Epithelial cell of esophagus (primary cell): ENCODE measurements at regions not wholly inside any gene's neighbourhood (a gene's known extent, or its start where the extent isn't known, plus 50 kb on each side); places are given as distances from the start of the nearest gene placed in this dataset.

Experiments
- DNase-seq: peaks from one replicate; pipeline ENCODE4 v3.0.0; 2010; ENCODE audit warnings: low read depth
- H3K4me3 ChIP-seq: 2 replicates; pipeline ENCODE4 v1.5.1; 2011; ENCODE audit warnings: mild to moderate bottlenecking, low read length, control low read depth
- TF ChIP-seq, protein P1 (sequence below): IDR thresholded peaks from 2 replicates; pipeline ENCODE4 v1.5.1; 2011; ENCODE audit warnings: low read depth, mild to moderate bottlenecking, low read length, control low read depth, inconsistent platforms; ENCODE audit not compliant: insufficient read depth; ENCODE audit errors: missing control alignments

DNA sequence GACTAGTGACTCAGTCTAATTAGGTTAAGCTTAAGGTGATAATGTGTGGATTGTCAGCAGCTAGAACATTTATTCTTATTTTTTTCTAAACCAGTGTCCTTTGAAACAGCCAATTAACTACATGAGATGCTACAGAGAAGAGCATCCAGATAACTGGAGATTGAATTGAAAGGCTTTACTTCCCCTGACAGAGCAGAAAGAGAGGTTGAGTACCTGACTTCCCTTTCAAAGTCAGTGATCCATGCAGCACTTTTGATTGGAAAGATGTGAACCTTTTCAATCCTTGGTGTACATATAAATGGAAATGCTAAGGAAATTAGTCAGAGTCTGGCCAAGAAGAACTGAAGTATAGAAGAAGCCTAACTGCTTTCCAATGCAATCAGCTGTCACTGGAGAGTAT, 653.8 kb downstream of the CDH8 start:
- no peak overlapping the region for H3K4me3 ChIP-seq
- TF ChIP-seq, protein P1, sequence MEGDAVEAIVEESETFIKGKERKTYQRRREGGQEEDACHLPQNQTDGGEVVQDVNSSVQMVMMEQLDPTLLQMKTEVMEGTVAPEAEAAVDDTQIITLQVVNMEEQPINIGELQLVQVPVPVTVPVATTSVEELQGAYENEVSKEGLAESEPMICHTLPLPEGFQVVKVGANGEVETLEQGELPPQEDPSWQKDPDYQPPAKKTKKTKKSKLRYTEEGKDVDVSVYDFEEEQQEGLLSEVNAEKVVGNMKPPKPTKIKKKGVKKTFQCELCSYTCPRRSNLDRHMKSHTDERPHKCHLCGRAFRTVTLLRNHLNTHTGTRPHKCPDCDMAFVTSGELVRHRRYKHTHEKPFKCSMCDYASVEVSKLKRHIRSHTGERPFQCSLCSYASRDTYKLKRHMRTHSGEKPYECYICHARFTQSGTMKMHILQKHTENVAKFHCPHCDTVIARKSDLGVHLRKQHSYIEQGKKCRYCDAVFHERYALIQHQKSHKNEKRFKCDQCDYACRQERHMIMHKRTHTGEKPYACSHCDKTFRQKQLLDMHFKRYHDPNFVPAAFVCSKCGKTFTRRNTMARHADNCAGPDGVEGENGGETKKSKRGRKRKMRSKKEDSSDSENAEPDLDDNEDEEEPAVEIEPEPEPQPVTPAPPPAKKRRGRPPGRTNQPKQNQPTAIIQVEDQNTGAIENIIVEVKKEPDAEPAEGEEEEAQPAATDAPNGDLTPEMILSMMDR: no peak
- DNase-seq: no peak

DNA sequence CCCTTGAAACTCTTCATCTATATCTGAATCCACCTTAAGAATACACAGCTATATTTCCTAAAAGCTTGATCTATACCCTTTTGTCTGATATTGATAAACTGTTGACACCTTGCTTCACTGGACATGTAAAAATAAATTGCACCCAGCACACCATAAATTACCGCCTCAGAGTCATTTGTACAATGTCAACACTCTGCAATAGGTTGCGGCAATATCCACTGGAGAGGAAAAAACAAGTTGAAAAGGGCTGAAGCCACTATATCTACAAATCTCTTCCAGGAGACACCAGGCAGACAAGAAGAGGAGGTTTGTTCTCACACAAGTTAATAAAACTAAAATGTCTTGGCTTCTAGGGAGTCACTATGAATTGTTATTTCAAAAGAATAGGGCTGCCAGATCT, 656.9 kb downstream of the CDH8 start:
- no peak for DNase-seq
- TF ChIP-seq, protein P1: no peak
- H3K4me3 ChIP-seq: no peak overlapping the region

DNA sequence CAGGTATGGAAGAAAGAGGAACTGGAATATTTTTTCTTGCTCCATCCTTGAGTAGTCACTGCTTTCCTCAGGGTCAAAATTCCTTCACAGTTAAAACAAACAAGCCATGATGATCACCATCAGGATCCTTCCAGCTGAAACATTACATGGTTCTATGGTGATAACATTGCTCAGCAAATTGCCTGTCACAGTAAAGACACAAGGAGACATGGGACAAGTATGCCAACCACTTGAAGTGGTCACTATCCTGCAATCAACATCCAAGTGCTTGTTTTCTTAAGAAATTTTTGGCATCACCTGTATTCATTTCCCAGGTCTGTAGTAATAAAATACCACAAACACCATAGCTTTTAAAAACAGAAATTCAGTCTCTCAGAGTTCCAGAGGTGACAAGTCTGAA, 662.2 kb downstream of the CDH8 start:
- TF ChIP-seq, protein P1: no peak
- H3K4me3 ChIP-seq: no peak overlapping the region
- no peak for DNase-seq

DNA sequence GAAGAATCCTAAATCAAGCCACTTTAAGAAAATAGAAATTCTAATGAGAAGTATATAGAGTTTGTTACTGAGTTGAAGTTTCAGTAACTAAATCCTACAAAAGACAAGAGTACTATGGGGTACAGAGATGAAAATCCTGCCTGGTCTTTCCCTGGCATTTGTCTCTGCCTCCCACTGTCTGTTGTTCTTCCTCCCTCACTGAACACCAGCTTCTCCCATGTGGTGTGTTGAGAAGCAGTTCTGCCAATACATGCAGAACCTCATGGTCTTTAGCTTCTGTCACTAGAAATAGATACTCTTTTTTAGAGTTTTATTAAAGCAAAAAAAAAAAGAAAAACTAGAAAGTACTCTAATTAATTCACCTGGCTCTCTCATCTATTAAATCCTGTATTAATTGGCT, 664.4 kb downstream of the CDH8 start:
- TF ChIP-seq, protein P1: no peak
- no peak for DNase-seq
- no peak overlapping the region for H3K4me3 ChIP-seq

DNA sequence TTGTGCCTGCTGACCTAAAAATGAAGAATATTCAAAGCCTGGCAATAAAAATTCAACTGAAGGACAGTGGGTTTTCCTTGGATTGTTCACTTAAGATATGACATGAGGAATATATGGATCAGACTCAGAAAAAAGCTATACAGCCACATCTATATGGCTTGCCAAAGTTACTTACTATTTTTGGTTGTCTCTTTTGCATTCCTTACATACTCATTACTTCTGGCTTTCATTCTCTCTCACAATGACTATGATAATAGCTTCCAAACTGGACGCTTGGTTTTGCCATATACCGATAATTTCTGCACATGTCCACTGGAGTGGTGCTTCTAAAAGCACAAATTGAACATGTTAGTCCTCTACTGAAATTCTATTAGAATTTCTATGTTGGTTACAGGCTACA, 664.9 kb downstream of the CDH8 start:
- DNase-seq: no peak
- H3K4me3 ChIP-seq: no peak overlapping the region
- TF ChIP-seq, protein P1: no peak

DNA sequence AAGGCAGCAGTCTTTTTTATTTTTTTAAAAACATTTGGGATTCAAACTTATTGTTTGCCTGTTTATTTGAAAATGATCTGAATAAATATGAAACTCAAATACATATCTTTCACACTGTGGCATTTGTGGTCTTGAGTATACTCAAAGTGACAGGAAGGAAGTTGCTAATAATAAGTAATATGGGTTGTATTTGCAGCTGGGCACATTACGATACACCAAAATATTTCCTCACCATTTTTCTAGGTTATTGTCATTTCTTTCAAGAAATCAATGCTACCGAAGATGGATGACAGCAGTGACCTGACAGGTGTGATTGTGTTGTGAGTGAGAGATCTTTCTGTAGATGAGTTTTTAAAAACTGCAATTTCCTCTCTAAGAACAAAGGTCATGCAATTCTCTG, 665.7 kb downstream of the CDH8 start:
- TF ChIP-seq, protein P1: no peak
- H3K4me3 ChIP-seq: no peak overlapping the region
- no peak for DNase-seq

DNA sequence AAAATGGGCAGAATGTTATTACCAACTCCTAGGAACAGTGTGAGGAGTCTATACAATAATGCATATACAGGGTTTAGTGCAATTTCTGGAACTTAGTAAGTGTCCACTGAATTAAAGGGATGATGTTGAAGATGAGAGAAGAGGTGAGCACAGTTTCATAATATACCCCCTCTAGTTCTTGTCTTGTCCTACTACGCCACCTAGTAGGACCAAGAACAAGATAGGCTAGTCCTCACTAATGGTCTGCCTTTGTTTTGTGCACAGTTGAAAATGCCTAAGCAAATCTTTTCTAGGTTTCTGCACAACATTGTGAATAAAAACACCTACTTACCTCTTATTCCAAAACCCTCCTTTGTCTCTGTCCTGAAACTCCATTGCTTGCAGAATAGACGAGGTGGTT, 670.2 kb downstream of the CDH8 start:
- no peak for DNase-seq
- no peak overlapping the region for H3K4me3 ChIP-seq
- TF ChIP-seq, protein P1: no peak
